Hepatocyte (in vitro differentiated cells): ENCODE measurements at regions not wholly inside any gene's neighbourhood (a gene's known extent, or its start where the extent isn't known, plus 50 kb on each side); places are given as distances from the start of the nearest gene placed in this dataset.

Experiments used
- EZH2 ChIP-seq: fragments of 200-600 bp; sonication (generic); IDR thresholded peaks from 2 replicates; pipeline ENCODE4 v1.6.1; 2016; ENCODE audit warnings: antibody characterized with exemption, mild to moderate bottlenecking, borderline replicate concordance
- EZH2phosphoT487 ChIP-seq: fragments of 200-600 bp; sonication (generic); IDR thresholded peaks from one replicate; pipeline ENCODE4 v1.6.1; 2018; ENCODE audit warnings: antibody characterized with exemption, mild to moderate bottlenecking, low read depth, moderate library complexity; ENCODE audit not compliant: unreplicated experiment, severe bottlenecking
- TF ChIP-seq, protein P1 (sequence below): fragments of 200-600 bp; sonication (generic); IDR thresholded peaks from 2 replicates; pipeline ENCODE4 v1.5.1; 2016; ENCODE audit warnings: antibody characterized with exemption, mild to moderate bottlenecking; ENCODE audit not compliant: poor library complexity

DNA sequence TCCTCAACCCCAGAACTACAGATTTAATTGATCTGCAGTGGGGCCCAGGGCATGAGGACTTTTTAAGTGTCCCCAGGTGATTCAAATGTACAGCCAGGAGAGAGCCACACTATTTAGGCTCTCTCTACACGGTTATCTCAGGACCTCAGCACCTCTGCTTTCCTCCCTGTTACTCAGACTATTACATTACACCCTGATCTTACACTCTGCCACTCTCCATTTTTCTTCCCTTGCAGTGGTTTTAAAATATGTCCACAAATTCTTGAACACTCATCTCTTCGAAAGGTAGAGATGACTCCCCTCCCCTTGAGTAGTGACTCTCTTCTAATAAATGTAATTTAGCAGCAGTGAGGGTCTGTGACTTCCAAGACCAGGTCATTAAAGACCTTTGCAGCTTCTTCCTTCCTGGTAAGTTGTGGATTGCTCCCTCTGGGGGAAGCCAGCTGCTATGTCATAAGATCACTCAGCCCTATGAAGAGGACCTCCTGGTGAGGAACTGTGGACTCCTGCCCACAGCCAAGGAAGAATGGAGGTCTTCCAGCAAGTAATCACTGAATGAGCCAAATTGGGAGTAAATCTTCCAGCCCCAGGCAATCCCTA lies 87.5 kb upstream of the SSBP2 start:
- no peak for TF ChIP-seq EZH2phosphoT487
- TF ChIP-seq EZH2, result no peak
- TF ChIP-seq, protein P1, sequence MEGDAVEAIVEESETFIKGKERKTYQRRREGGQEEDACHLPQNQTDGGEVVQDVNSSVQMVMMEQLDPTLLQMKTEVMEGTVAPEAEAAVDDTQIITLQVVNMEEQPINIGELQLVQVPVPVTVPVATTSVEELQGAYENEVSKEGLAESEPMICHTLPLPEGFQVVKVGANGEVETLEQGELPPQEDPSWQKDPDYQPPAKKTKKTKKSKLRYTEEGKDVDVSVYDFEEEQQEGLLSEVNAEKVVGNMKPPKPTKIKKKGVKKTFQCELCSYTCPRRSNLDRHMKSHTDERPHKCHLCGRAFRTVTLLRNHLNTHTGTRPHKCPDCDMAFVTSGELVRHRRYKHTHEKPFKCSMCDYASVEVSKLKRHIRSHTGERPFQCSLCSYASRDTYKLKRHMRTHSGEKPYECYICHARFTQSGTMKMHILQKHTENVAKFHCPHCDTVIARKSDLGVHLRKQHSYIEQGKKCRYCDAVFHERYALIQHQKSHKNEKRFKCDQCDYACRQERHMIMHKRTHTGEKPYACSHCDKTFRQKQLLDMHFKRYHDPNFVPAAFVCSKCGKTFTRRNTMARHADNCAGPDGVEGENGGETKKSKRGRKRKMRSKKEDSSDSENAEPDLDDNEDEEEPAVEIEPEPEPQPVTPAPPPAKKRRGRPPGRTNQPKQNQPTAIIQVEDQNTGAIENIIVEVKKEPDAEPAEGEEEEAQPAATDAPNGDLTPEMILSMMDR, result peak; percentile 46
